H1 (cell line): ENCODE measurements at regions not wholly inside any gene's neighbourhood (a gene's known extent, or its start where the extent isn't known, plus 50 kb on each side); places are given as distances from the start of the nearest gene placed in this dataset.

Experiments used
- CTCF ChIA-PET: fragments of 300-600 bp; sonication (Branson Sonifier 250); formaldehyde crosslinking; loops from one replicate; lab custom pipeline; 2021; ENCODE audit not compliant: partially characterized antibody; lab: Charles Lee
- POLR2A ChIA-PET: fragments of 300-600 bp; sonication (Branson Sonifier 250); formaldehyde crosslinking; loops from one replicate; lab custom pipeline; 2021; ENCODE audit warnings: inconsistent platforms; ENCODE audit not compliant: partially characterized antibody; lab: Charles Lee
- DNase-seq, 2 experiments: peaks; one replicate each; pipeline versions ENCODE4 v3.0.0 to v3.0.0-alpha.2; 2010 to 2022; ENCODE audit warnings: low spot score in 2 of 2, low read depth in 1 of 2, mixed read lengths in 1 of 2
- FAIRE-seq: peaks from 2 replicates; lab custom pipeline; 2011; peaks lifted over from hg19 to GRCh38; lab: Jason Lieb, UNC
- H2AFZ ChIP-seq: 2 replicates; pipeline ENCODE4 v1.8.1; 2012; ENCODE audit warnings: low read length, inconsistent platforms
- H2AK5ac ChIP-seq: 2 replicates; pipeline ENCODE4 v1.6.1; 2013; ENCODE audit warnings: low read depth, low read length
- H2BK120ac ChIP-seq: replicated peaks from 2 replicates; pipeline ENCODE3; 2013; ENCODE audit warnings: low read depth, low read length, inconsistent platforms
- H2BK12ac ChIP-seq: 2 replicates; pipeline ENCODE4 v1.6.1; 2013; ENCODE audit warnings: low read depth, low read length
- H2BK15ac ChIP-seq: 2 replicates; pipeline ENCODE4 v1.6.1; 2013; ENCODE audit warnings: low read length
- H2BK20ac ChIP-seq: 2 replicates; pipeline ENCODE4 v1.6.1; 2013; ENCODE audit warnings: low read length
- H2BK5ac ChIP-seq: 2 replicates; pipeline ENCODE4 v1.6.1; 2013; ENCODE audit warnings: low read depth, low read length
- H3K14ac ChIP-seq: 2 replicates; pipeline ENCODE4 v1.6.1; 2013; ENCODE audit warnings: inconsistent platforms; ENCODE audit not compliant: insufficient read length
- H3K18ac ChIP-seq: 2 replicates; pipeline ENCODE4 v1.6.1; 2013; ENCODE audit warnings: low read length; ENCODE audit errors: extremely low read depth
- H3K23ac ChIP-seq: 2 replicates; pipeline ENCODE4 v1.6.1; 2013; ENCODE audit warnings: inconsistent platforms; ENCODE audit not compliant: insufficient read length
- H3K23me2 ChIP-seq: 2 replicates; pipeline ENCODE4 v1.6.1; 2013; ENCODE audit warnings: low read depth, low read length
- H3K27ac ChIP-seq: 2 replicates; pipeline ENCODE4 v1.6.1; 2011; ENCODE audit warnings: low read depth, low read length, inconsistent platforms
- H3K27me3 ChIP-seq, 4 experiments: replicated peaks in 1 of 4; 1 replicate in 1 of 4; 2 replicates in 3 of 4; pipeline versions ENCODE4 v1.6.1 to v1.8.1; 2011 to 2013; ENCODE audit warnings: low read length in 3 of 4, mild to moderate bottlenecking in 3 of 4, inconsistent platforms in 2 of 4, mixed read lengths in 2 of 4, moderate library complexity in 1 of 4; ENCODE audit not compliant: control insufficient read depth in 3 of 4, insufficient read depth in 3 of 4; ENCODE audit errors: extremely low read depth in 1 of 4
- H3K36me3 ChIP-seq, 4 experiments: 2 replicates each; pipeline versions ENCODE4 v1.6.1 to v1.8.1; 2011 to 2013; ENCODE audit warnings: mild to moderate bottlenecking in 4 of 4, low read length in 3 of 4, moderate library complexity in 2 of 4, control low read depth in 1 of 4, inconsistent platforms in 1 of 4; ENCODE audit not compliant: insufficient read depth in 4 of 4, control insufficient read depth in 2 of 4
- H3K4ac ChIP-seq: replicated peaks from 2 replicates; pipeline ENCODE3; 2013; ENCODE audit warnings: low read length, low read depth, mixed read lengths, inconsistent platforms; ENCODE audit not compliant: insufficient read length
- H3K4me1 ChIP-seq, 4 experiments: replicated peaks in 1 of 4; 1 replicate in 1 of 4; 2 replicates in 3 of 4; pipeline versions ENCODE4 v1.6.1 to v1.8.1; 2011 to 2013; ENCODE audit warnings: low read length in 3 of 4, inconsistent platforms in 2 of 4, mixed read lengths in 1 of 4; ENCODE audit not compliant: insufficient read depth in 4 of 4, control insufficient read depth in 3 of 4
- H3K4me2 ChIP-seq, 2 experiments: 2 replicates each; pipeline versions ENCODE4 v1.6.1 to v1.8.1; 2011 to 2013; ENCODE audit warnings: low read depth in 2 of 2, low read length in 2 of 2, control low read depth in 1 of 2, inconsistent platforms in 1 of 2, mild to moderate bottlenecking in 1 of 2; ENCODE audit not compliant: insufficient read depth in 1 of 2
- H3K4me3 ChIP-seq, 4 experiments: fragments of 200-600, 300-600 bp in 1 of 4; sonication (generic), shearing (Covaris generic), sonication (Bioruptor Twin) in 1 of 4; 2 replicates each; pipeline versions ENCODE4 v1.5.1 to v1.8.1; 2011 to 2016; ENCODE audit warnings: low read length in 4 of 4, low read depth in 3 of 4, control low read depth in 2 of 4, inconsistent platforms in 2 of 4, mild to moderate bottlenecking in 2 of 4, mixed read lengths in 1 of 4, moderate library complexity in 1 of 4; ENCODE audit not compliant: insufficient read depth in 2 of 4; ENCODE audit errors: extremely low read depth in 1 of 4
- H3K56ac ChIP-seq: replicated peaks from 2 replicates; pipeline ENCODE3; 2013; ENCODE audit warnings: low read depth, mild to moderate bottlenecking, mixed read lengths, low read length, inconsistent platforms; ENCODE audit not compliant: insufficient read length
- H3K79me1 ChIP-seq: 2 replicates; pipeline ENCODE4 v1.6.1; 2013; ENCODE audit warnings: low read depth, low read length, control low read depth
- H3K79me2 ChIP-seq, 2 experiments: 2 replicates each; pipeline versions ENCODE4 v1.6.1 to v1.8.1; 2012 to 2013; ENCODE audit warnings: low read length in 2 of 2, mild to moderate bottlenecking in 2 of 2, inconsistent platforms in 1 of 2; ENCODE audit not compliant: insufficient read depth in 2 of 2, control insufficient read depth in 1 of 2
- H3K9ac ChIP-seq, 4 experiments: replicated peaks in 1 of 4; 1 replicate in 1 of 4; 2 replicates in 3 of 4; pipeline versions ENCODE4 v1.6.1 to v1.8.1; 2011 to 2013; ENCODE audit warnings: low read depth in 3 of 4, low read length in 3 of 4, control low read depth in 2 of 4, mild to moderate bottlenecking in 2 of 4, moderate library complexity in 2 of 4, inconsistent platforms in 1 of 4; ENCODE audit errors: extremely low read depth in 1 of 4
- H3K9me3 ChIP-seq, 2 experiments: 2 replicates each; pipeline versions ENCODE4 v1.6.1 to v1.8.1; 2012 to 2013; ENCODE audit warnings: mild to moderate bottlenecking in 2 of 2, moderate library complexity in 2 of 2, control low read depth in 1 of 2, inconsistent platforms in 1 of 2, low read depth in 1 of 2, low read length in 1 of 2, mixed read lengths in 1 of 2; ENCODE audit not compliant: insufficient read depth in 2 of 2
- H4K20me1 ChIP-seq, 2 experiments: replicated peaks in 1 of 2; 2 replicates each; pipeline versions ENCODE3 to v1.8.1; 2011 to 2013; ENCODE audit warnings: inconsistent platforms in 2 of 2, low read length in 2 of 2, mild to moderate bottlenecking in 1 of 2; ENCODE audit not compliant: insufficient read depth in 2 of 2, control insufficient read depth in 1 of 2
- H4K5ac ChIP-seq: 2 replicates; pipeline ENCODE4 v1.6.1; 2013; ENCODE audit warnings: low read length, low read depth, mixed read lengths, inconsistent platforms; ENCODE audit not compliant: insufficient read length
- H4K8ac ChIP-seq: 2 replicates; pipeline ENCODE4 v1.8.0; 2013; ENCODE audit warnings: mild to moderate bottlenecking, moderate library complexity, low read length, inconsistent platforms; ENCODE audit not compliant: insufficient read depth; ENCODE audit errors: extremely low read depth
- H4K91ac ChIP-seq: replicated peaks from 2 replicates; pipeline ENCODE3; 2013; ENCODE audit warnings: low read length, mixed read lengths, inconsistent platforms; ENCODE audit not compliant: insufficient read length
- TAF7 ChIP-seq: optimal IDR thresholded peaks from 2 replicates; pipeline ENCODE3; 2011; ENCODE audit warnings: low read depth, mild to moderate bottlenecking, inconsistent platforms, low read length, moderate library complexity, borderline replicate concordance
- ZNF274 ChIP-seq: IDR thresholded peaks from 2 replicates; pipeline ENCODE4 v1.7.0; 2012; ENCODE audit warnings: low read length, borderline replicate concordance; ENCODE audit errors: extremely low read depth
- WGBS, 2 experiments: shearing (Covaris generic) in 1 of 2; methylation state at CpG; one replicate each; pipeline versions ENCODE4 v1.1.6 to v1.1.7; 2013 to 2015; ENCODE audit warnings: low lambda C conversion rate in 2 of 2, mixed read lengths in 2 of 2, inconsistent platforms in 1 of 2, low coverage in 1 of 2, missing lambda C conversion rate in 1 of 2; ENCODE audit not compliant: insufficient replicate concordance in 2 of 2, insufficient coverage in 1 of 2, insufficient read length in 1 of 2; ENCODE audit errors: extremely low coverage in 1 of 2, missing lambda C conversion rate in 1 of 2; 5-methylcytosine and 5-hydroxymethylcytosine counted together

- Histone ChIP-seq H3K23ac (no peak overlapping the region), H2AK5ac (no peak overlapping the region), H3K9ac (no peak overlapping the region), H4K91ac (no peak overlapping the region), H2BK120ac (no peak overlapping the region), H3K79me2 (no peaks in the 10 kb centered on the region), H4K20me1 (no peaks in the 10 kb centered on the region), H3K4me3 (no peak overlapping the region), H3K56ac (no peak overlapping the region), H2BK5ac (no peak overlapping the region), H3K36me3 (no peaks in the 10 kb centered on the region), H2BK15ac (no peak overlapping the region), H3K23me2 (no peaks in the 10 kb centered on the region), H4K8ac (no peak overlapping the region), H4K5ac (no peak overlapping the region), H3K27ac (no peak overlapping the region), H3K18ac (no peak overlapping the region), H3K14ac (no peak overlapping the region), H3K79me1 (no peaks in the 10 kb centered on the region), H3K4me2 (no peak overlapping the region), H3K9me3 (no peaks in the 10 kb centered on the region), H3K27me3 (no peaks in the 10 kb centered on the region), H2BK12ac (no peak overlapping the region), H3K4me1 (peaks cover 0 to under 1% (median 0%) of the 10 kb centered on the region in 4 experiments; a peak in 1 of 7 replicates), H3K4ac (no peak overlapping the region), H2AFZ (0 out of 2 replicates have a peak overlapping the region, but pooled peaks have one; percentile 26), H2BK20ac (no peak overlapping the region)
- ChIA-PET POLR2A (no interaction called here), CTCF (no interaction called here)
- FAIRE-seq (no peak), DNase-seq (no peak)
- WGBS, 2 experiments, result 97% methylated on average over 2 of the region's 2 CpGs; no CpG with 5 or more reads in 1 of the 2 experiments
- TF ChIP-seq TAF7 (no peak), ZNF274 (no peak)
Measured at GRCh38 chr6:74631564-74631963, 574.3 kb downstream of the COL12A1 start.
